NOMO-1 (cell line): ENCODE measurements at regions not wholly inside any gene's neighbourhood (a gene's known extent, or its start where the extent isn't known, plus 50 kb on each side); places are given as distances from the start of the nearest gene placed in this dataset.
A peak's percentile ranks its signal among the peaks of the same experiment; 100 is the strongest.
"Not testable (repeated sequence)": the region's sequence is repeated elsewhere in the genome, so short reads cannot be mapped to it uniquely, and the experiment has no call there.

Experiments used
- DNase-seq, 2 experiments: peaks; one replicate each; lab custom pipeline; 2025; ENCODE audit not compliant: unreplicated experiment in 2 of 2; lab: John Stamatoyannopoulos, UW

DNA sequence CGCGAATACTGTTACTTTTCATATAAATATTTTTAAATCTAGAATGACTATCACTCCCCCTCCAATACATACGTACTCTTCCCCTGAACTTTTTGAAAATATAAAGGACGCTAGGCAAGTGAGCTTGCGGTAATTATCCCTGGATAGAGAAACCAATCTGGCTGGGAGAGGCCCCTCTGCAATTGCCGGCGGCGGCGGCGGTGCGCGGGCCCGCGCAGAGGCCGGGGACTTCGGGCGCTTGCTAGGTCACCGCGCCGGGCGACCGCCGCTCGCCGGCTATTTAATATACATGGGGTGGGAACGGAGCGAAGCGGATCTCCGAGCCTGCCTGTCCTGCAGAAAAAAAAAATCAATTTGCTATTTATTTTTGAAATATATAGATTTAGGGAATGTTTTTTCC lies 416.3 kb upstream of the ESRRG start:
- DNase-seq = no peak

DNA sequence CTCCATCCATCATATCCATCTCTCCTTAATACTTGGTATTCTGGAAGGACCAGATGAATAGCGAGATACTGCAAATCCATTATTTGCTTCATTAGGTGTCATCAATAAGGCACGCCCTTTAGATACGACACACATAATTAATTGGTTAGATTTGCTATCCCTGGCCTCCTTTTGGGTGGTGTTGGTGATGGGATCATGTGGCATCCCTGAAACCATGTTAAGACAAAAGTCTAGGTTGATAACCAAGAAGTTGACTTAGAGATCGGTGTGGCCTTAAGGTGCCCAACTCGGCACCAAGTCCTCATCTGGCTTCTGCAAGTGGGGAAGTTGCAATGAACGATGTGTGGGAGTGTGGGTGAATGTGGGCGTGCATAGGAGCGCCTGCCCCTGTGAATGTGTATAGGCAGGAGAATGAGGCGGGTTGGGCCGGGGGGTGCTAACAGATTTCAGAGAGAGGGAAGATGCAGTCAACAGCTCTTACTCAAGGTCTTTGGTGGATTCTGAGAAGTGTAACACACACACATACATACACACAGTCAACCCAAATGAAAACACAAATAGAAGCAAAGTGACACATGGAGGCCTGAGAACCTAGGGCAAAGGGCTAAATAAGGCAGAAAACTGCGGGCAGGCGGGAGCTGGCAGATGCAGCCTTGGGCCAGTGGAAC lies 415.7 kb upstream of the ESRRG start:
- DNase-seq = no peak

DNA sequence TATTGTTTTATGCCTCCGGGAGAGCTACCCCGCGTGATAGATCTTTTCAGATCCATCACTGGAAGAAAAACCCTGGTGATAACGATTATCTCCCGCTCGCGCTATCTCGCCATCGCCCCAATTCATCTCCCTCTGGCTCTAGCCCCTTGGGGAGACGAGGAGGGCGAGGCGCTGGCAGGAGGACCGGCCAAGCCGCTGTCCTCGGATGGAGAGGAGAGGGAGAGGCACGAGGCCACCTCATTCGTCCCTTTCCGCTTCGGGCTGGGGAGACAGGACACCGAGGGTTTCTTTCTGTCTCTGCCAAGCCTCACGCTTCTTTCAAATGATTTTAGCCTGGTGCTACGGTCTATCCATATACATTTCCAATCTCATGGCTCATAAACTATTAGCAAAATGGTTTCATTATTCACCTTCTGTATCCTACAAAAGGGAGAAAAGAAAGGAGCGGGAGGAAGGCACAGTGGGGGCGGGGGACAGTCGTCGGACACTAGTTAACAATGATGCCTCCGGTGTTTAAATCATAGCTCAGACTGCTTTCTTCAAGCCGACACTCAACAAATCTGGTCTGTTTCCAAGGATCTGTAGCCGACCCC lies 415.0 kb upstream of the ESRRG start:
- no peak for DNase-seq

DNA sequence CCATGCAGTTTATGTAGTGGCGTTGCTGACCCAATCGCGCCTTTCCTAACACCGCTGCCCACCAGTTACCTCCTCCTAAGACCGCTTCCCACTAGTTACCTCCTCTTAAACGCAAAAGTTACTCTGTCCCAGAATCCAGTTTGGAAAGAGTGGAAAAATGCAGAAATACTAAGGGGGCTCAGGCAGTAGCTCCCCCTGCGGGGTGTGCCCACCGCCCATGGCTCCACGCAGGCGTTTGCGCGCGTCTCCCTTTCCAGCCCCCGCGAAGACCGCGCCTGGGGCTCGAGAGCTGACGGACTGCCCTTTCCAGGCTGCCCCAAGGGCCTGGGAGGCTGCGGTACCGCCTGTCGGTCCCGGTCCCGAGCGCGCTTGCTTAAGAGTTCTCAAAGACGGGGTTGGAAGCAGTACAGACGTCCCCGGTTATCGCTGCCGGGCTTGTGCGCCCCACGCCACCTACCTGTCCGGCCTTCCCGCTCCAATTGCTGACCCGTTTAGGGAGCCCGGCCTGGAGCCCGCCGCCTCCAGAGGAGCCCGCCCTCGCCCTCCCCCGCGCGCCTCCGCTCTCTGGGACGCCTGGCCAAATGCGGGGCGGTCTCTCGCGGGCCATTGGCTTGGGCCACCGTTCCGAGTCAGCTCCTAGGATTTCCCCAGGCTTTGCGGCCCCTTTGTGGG lies 414.1 kb upstream of the ESRRG start:
- DNase-seq = no peak

DNA sequence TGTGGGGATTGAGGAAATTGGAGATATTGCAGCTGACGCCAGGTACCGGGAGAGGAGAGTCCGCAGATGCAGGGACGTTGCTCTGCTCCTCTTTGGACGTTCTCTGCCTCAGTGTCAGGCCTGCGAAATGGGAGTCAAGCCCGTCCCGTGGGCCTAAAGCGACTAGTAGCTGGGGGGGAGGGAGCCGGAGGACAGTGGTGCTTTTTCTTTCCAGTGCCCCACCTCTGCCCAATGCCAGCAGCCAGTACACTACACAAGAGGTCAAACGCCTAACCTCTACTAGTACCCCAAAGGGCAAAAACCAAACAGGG lies 413.6 kb upstream of the ESRRG start:
- DNase-seq = no peak

DNA sequence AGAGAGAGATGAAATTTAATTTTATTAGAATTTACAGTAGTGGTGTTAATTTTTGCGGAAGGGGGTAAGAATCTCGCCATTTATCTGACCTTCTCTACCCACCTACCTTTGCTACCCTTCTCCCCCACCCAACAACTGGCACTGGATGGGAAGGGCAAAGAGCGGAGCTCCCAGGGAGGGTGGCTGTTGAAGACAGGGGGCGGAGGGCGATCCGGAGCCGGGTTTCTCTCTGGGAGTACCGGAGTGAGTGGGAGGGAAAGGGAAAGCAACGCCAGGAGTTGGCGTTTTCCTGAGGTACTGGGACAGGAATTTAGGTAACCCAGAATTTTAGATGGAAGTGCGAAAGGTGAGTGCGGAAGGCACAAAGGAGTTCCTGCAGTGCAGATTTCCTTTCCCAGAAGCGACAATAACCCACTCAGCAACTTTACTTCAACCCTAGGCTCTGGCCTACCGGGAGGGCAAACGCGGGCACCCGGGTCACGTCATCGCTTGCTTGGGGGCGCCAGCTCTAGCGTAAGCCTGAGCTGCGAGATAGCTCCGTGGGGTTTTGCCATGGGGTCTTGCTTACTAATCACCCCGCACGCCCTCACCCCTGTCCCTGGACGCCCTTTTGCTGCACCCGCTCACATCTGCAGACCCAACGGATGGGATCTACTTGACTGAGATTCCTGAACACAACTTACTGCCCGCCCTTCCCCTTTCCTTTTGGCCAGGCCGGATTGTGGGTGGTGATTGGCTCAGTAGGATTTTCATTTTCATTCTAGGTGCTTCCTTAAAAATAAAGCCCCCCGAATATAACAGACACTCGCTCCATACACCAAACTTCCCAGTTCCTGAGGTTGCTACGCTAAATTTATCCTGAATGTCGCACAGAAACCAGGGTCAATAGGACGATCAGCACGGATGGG lies 413.0 kb upstream of the ESRRG start:
- no peak for DNase-seq

DNA sequence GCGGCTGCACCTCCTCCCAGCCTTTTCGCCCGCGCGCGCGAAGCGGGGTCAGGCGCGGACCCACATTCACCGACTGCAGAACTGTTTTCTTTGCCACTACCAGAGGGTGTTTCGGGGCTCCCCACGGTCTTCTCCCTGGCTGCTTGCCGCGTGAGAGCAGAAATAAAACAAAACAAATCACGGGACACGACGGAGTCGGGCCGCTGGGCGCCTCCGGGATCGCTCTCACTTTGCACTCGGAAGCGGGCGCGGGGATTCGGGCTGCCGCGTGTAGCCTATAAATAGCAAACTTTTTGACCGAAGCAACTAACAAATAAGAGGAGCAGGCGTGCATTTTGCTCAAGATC lies 412.3 kb upstream of the ESRRG start:
- DNase-seq = no peak

DNA sequence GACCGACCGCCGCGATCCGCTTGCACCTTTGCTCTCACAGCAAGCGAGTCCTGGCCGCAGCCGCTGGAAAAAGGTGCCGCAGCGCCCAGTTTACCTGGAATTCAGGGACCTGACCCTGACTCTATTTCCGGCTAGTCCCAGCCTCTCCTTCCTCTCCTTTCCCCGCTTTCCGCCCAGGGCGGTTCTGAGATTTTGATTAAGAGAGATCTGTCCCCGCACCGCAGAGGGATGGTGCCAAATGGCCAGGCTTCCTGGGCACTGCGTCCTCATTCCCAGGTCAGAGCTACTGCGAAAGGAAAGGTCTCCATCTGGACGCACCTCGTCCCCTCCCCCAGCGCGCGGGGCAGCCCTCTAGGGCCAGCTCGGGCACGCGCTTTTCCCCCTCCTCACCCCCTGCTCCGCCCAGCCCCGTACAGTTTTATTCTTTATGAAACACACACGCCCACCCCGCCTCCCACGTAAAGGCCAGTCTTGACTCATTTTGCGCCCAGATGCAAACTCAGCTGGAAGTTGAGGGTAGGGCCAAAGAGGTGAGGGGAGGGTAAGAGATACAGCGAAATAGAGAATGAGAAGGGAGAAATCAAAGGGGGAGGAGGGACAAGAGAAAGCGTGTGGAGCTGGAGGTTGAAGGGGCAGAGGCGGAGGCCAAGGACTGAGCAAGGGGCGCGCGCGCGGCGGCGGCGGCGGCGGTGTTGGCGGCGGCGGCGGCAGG lies 411.8 kb upstream of the ESRRG start:
- no peak for DNase-seq

DNA sequence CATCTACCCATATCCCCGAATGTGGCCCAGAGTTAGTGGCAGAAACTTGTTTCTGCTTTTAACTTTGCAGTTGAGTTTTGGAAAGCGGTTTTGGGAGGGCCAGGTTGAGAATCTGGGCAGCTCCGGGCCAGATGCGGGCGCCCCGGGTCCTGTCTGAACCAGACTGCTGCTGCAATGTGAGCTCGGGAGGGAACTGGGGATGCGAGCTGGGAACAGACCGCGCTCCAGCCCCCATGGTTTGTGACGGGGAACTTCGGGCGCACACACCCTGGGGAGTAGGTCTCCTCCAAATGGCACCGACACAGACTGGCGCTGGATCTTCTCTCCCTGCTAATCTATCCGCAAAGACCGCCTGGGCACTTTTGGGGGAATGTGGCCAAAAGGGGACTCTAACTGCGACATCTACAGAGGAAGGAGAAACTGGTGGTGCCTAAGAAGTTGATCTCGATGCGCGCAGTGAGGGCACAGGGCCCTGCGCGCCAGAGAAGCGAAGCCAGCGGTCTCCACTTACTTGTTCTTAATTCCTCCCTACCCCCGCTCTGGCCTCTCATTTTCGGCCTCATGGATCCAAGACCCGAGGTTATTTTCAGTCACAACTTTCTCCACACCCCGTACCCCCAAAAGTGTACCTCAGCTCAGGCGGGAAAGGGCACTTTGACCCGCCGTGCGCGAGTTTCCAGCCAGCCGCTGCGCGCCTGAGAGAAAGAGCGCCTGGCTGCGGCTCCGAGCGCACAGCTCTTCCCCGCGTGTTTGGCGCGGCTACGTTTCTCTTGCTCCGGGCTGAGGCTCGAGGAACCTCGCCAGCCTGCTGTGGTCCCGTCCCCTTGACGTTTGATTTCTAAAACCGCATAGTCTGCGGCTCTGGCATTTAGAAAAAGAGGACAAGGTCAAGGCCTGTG lies 411.0 kb upstream of the ESRRG start:
- DNase-seq = no peak

DNA sequence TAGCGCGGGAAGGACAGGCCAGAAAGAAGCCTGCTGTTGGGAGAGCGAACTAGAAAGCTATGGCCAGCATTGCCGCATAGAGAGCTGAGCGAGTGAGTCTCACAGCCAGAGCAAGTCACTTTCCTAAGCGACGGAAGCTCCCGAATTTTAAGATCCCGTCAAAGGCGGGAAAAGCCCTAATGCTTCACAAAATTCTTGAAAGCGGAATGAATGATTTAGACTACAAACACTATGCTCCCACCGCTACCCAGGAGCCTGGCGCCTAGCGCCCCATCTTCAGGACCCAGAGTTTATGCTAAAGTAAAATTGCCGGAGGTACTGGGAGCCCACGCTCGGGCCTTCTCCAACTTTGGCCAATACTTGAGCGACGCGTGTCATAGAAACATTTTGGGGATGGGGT lies 409.9 kb upstream of the ESRRG start:
- DNase-seq = no peak

DNA sequence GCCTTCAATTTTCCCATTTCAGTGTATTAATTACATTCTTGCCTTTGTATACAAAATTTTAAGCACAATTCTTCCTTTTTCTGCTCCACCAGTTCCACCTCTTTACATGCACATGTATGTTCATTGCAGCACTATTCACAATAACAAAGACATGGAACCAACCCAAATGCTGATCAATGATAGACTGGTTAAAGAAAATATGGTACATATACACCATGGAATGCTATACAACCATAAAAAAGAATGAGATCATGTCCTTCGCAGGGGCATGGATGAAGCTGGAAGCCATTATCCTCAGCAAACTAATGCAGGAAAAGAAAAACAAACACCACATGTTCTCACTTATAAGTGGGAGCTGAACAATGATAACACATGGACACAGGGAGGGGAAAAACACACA lies 400.1 kb upstream of the ESRRG start:
- DNase-seq = not testable (repeated sequence)

DNA sequence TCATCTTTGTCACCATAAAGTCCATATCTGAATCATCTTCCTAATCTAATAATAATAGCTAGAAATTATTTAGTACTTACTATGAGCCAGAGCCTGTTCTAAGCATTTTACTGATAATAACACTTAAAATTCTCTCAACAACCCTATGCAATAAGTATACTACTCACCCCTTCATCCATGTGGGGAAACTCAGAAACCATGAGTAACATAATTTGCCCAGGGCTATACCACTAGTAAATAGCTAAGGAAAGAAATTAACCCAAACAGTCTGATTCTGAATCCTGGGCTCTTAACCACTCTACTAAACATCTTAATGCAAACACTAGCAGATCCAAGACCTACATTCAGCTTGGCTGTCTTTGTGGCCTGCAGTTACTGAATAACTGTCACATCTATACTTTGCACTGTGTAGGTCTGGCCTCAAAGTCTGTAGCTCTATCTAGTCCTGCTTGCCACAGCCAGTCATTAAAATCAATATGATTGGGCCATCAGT lies 394.8 kb upstream of the ESRRG start:
- no peak for DNase-seq

DNA sequence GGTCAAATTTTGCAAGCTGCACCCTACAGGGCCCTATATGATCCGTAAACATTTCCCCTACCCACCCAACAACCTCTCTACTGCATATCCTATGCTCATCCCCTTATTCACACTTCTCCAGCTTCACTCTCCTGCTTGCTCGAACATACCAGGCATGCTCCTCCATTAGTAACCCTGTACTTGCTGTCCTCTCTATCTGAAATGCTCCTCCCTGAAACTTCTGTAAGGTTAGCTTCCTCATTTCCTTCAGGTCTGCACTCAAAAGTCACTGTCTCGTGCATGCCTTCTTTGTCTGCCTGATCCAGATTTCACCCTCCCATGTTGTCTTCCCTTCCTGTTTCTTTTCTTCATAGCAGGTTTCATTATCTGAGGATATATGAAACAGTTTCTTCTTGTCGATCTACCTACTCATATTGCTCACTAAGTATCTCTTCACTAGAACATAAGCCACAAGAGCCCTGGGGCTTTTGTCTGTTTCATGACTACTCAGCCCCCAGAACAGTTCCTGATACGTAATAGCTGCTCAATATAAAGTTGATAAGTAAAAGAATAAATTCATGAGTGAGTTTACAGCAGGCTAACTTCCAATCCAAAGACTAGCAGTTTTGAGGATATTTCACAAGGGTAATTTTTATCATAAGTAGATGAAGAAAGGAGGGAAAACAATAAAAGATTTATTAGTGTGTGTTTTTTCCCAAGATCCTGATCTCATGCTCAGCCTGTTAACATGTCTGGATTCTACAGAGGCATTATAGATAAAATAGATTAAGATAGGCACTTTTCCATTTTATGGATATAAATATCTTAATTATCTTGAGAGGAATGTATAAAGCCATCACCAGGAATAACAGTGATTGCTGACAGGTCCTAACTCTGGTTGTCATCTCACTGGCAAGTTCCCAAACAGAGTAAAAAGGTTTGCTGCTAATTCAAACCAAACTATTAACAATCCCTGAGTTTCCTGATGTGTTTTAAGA lies 392.5 kb upstream of the ESRRG start:
- DNase-seq = peak; percentile 9 to 61

DNA sequence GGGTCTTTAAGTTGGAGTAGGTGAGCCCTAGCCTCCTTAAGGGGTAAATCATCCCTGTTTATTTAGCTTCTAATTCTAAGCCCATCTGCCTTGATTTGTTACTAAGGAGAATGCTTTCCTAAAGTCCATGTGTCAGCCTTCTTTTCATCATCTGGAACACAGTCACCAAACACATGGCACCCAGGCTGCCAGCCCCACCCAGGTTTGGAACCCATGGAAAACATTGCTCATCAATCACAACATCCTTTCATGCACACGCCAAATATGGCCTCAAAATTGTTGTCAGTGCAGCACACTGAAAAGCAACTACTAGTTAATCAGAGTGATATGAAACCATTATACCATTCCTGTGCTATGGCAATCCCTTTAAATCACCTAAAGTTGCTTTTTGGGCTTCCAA lies 386.7 kb upstream of the ESRRG start:
- no peak for DNase-seq

DNA sequence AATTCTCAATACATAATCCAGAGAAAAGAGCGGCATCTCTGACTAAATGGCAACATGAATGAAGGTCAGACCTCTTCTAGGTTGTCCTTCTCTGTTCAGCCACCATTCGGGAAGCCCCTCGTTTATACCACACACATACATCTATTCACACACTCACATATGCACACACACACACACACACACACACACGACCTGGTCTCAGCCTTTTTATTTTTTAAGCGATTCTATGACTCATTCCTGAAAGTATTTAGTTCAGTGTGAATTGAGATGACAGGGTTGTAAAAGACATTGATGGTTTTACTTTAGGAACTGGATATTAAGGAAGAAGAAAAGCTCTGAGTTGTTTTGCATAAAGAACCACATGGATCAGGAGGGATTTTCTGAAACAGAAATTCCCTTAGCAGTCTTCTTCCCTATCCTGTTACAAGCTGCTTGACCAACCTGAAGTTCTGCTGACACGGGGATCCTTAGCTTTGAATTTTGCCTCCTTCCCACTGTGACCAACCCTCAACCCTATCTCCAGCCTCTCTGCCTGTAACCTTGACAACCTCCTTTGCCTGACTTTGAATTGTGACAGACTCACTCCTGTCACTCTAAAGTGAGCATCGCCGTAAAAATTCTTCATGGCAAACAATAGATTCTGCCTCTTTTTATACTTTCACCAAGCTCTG lies 383.1 kb upstream of the ESRRG start:
- no peak for DNase-seq

DNA sequence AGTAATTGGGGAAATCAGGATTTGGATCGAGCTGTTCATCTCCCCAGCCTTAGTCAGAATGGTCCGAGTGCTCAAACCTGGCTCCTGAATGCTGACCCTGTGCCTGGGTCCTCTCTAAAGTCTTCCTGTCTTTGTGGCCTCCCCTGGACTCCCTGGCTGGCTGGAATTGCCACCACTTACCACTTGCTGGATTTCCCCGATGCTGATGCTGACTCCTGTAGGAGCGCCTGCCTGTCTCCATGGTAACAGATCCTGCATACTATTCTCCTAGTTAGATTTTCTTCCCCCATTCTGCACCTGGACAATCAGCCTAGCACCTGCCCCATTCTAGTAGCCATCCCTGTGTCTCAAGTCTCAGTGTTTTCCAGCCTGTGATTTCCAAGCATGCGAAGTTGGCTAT lies 382.2 kb upstream of the ESRRG start:
- no peak for DNase-seq

DNA sequence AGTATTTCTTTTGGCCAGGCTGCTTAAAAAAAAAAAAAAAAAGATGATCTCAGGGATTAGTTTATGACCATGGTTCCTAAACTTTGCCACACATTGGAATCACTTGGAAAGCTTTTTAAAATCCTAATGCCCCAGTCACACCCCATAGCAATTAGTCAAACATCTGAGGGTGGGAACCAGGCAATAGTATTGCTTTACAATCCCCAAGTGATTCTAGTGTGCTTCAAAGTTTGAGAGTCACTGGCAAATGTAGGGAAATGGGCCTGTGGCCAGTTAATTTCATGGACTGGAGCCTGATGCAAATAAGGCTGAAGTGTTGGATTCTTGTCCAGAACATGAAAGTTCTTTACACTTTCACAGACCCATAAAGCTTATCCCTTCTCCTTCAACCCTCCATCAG lies 374.6 kb upstream of the ESRRG start:
- DNase-seq = no peak

DNA sequence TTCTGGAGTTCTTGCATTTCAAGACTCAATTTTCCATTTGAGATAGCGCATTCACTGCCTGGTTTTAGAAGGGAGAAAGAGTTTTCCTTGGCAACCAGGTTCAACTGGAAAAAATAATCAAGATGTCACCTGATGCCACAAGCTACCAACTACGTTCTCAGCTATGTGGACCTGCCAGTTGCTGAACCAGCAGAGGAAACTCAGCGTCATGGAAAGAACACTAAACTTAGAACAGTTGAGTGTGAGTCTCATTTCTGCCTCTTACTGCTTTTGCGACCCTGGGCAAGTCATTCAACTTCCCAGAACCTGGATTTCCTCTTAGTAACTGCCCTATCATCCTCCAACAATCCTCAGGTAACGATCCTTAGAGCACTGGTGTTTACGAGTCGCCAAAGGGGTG lies 373.0 kb upstream of the ESRRG start:
- no peak for DNase-seq
